Neural cell (in vitro differentiated cells): ENCODE measurements at regions not wholly inside any gene's neighbourhood (a gene's known extent, or its start where the extent isn't known, plus 50 kb on each side); places are given as distances from the start of the nearest gene placed in this dataset.

ENCODE experiments used
- POLR2AphosphoS5 ChIP-seq: IDR thresholded peaks from 2 replicates; pipeline ENCODE4 v1.6.1; 2012
- TF ChIP-seq, protein P1 (sequence below): fragments of 450-650 bp; IDR thresholded peaks from 2 replicates; pipeline ENCODE4 v1.5.1; 2014; ENCODE audit warnings: antibody characterized with exemption, mild to moderate bottlenecking, moderate library complexity; ENCODE audit not compliant: poor library complexity, severe bottlenecking

DNA sequence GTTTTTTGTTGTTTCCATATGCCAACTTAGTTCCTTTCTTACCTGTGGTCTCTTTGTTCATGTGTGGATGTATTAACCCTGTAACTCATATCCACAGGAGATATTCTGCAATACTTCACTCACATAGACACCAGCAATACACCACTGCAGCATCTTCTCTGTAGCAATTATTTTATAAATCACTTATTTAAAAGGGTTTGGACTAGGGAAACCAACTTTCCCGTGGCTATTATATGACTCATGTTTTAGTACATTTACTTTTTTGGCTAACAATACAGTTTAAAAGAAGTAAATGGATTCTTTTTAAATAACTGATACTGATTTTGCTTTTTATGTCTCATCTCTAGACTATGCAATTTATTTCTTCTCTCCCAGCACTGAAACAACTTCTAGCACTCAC lies 488.9 kb downstream of the MBD2 start:
- TF ChIP-seq, protein P1, sequence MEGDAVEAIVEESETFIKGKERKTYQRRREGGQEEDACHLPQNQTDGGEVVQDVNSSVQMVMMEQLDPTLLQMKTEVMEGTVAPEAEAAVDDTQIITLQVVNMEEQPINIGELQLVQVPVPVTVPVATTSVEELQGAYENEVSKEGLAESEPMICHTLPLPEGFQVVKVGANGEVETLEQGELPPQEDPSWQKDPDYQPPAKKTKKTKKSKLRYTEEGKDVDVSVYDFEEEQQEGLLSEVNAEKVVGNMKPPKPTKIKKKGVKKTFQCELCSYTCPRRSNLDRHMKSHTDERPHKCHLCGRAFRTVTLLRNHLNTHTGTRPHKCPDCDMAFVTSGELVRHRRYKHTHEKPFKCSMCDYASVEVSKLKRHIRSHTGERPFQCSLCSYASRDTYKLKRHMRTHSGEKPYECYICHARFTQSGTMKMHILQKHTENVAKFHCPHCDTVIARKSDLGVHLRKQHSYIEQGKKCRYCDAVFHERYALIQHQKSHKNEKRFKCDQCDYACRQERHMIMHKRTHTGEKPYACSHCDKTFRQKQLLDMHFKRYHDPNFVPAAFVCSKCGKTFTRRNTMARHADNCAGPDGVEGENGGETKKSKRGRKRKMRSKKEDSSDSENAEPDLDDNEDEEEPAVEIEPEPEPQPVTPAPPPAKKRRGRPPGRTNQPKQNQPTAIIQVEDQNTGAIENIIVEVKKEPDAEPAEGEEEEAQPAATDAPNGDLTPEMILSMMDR, result no peak
- no peak for TF ChIP-seq POLR2AphosphoS5
